SK-N-SH (cell line): ENCODE measurements at regions not wholly inside any gene's neighbourhood (a gene's known extent, or its start where the extent isn't known, plus 50 kb on each side); places are given as distances from the start of the nearest gene placed in this dataset.

Experiments
- CTCF ChIA-PET: fragments of 300-600, 350-600 bp; formaldehyde crosslinking; extraction: SDS; loops from one replicate; lab custom pipeline; 2021; lab: Yijun Ruan, JAX
- POLR2A ChIA-PET: fragments of 350-600 bp; sonication (Branson Sonifier 250); formaldehyde crosslinking; extraction: SDS; loops from one replicate; lab custom pipeline; 2020; ENCODE audit warnings: antibody characterized with exemption, inconsistent platforms; lab: Yijun Ruan, JAX
- DNase-seq: peaks from one replicate; pipeline ENCODE4 v3.0.0; 2012
- H2AFZ ChIP-seq: fragments of 200-600 bp; sonication (generic); 2 replicates; pipeline ENCODE4 v1.8.1; 2016; ENCODE audit warnings: antibody characterized with exemption, mild to moderate bottlenecking, low read depth
- H3F3A ChIP-seq: fragments of 200-600 bp; sonication (generic); replicated peaks from 2 replicates; pipeline ENCODE3; 2016; ENCODE audit warnings: antibody characterized with exemption, mild to moderate bottlenecking; ENCODE audit not compliant: insufficient read depth
- H3K27ac ChIP-seq, 2 experiments: fragments of 200-500 bp in 1 of 2; fragments of 200-600 bp in 1 of 2; sonication (Bioruptor generic) in 1 of 2; sonication (generic), shearing (Covaris generic) in 1 of 2; 2 replicates each; pipeline versions ENCODE4 v1.5.1 to v1.6.1; 2014 to 2016; ENCODE audit warnings: low read depth in 2 of 2, inconsistent platforms in 1 of 2, low read length in 1 of 2, mild to moderate bottlenecking in 1 of 2, mixed read lengths in 1 of 2
- H3K27me3 ChIP-seq: fragments of 200-600 bp; sonication (generic), shearing (Covaris generic); 2 replicates; pipeline ENCODE4 v1.6.1; 2016; ENCODE audit warnings: mixed run types; ENCODE audit not compliant: insufficient read depth
- H3K36me3 ChIP-seq, 2 experiments: fragments of 200-500 bp in 1 of 2; fragments of 200-600 bp in 1 of 2; sonication (Bioruptor generic) in 1 of 2; sonication (generic) in 1 of 2; replicated peaks in 1 of 2; 2 replicates each; pipeline versions ENCODE3 to v1.5.1; 2014 to 2016; ENCODE audit warnings: low read length in 1 of 2, mild to moderate bottlenecking in 1 of 2; ENCODE audit not compliant: insufficient read depth in 2 of 2, control insufficient read depth in 1 of 2
- H3K4me1 ChIP-seq, 2 experiments: fragments of 200-500 bp in 1 of 2; fragments of 200-600 bp in 1 of 2; sonication (Bioruptor generic) in 1 of 2; sonication (generic), shearing (Covaris generic) in 1 of 2; 2 replicates each; pipeline versions ENCODE4 v1.5.1 to v1.6.1; 2014 to 2016; ENCODE audit warnings: low read depth in 1 of 2, low read length in 1 of 2, mixed run types in 1 of 2; ENCODE audit not compliant: insufficient read depth in 2 of 2, control insufficient read depth in 1 of 2
- H3K4me2 ChIP-seq: fragments of 200-600 bp; sonication (generic), shearing (Covaris generic); 2 replicates; pipeline ENCODE4 v1.6.1; 2017; ENCODE audit warnings: mixed run types
- H3K4me3 ChIP-seq, 2 experiments: fragments of 200-500 bp in 1 of 2; fragments of 200-600 bp in 1 of 2; sonication (Bioruptor generic) in 1 of 2; sonication (generic), shearing (Covaris generic) in 1 of 2; 2 replicates each; pipeline versions ENCODE4 v1.5.1 to v1.8.1; 2014 to 2016; ENCODE audit warnings: low read depth in 2 of 2, inconsistent platforms in 1 of 2, low read length in 1 of 2, mild to moderate bottlenecking in 1 of 2, mixed read lengths in 1 of 2, moderate library complexity in 1 of 2
- H3K79me2 ChIP-seq: fragments of 200-600 bp; sonication (generic); 2 replicates; pipeline ENCODE4 v1.8.1; 2017; ENCODE audit warnings: mild to moderate bottlenecking; ENCODE audit not compliant: insufficient read depth
- H3K9ac ChIP-seq: fragments of 200-600 bp; sonication (generic); 2 replicates; pipeline ENCODE4 v1.6.1; 2017; ENCODE audit warnings: mixed run types
- H3K9me2 ChIP-seq: fragments of 200-600 bp; sonication (generic); 2 replicates; pipeline ENCODE4 v1.6.1; 2017; ENCODE audit warnings: mixed run types
- H3K9me3 ChIP-seq: fragments of 200-600 bp; sonication (generic); 2 replicates; pipeline ENCODE4 v1.6.1; 2017; ENCODE audit warnings: mixed run types, mild to moderate bottlenecking, moderate library complexity
- H4K20me1 ChIP-seq: fragments of 200-600 bp; sonication (generic); 2 replicates; pipeline ENCODE4 v1.6.1; 2017; ENCODE audit warnings: mild to moderate bottlenecking, mixed run types; ENCODE audit not compliant: insufficient read depth
- FOSL2 ChIP-seq: IDR thresholded peaks from 2 replicates; pipeline ENCODE4 v1.4.0; 2012; ENCODE audit warnings: low read depth, mild to moderate bottlenecking, moderate library complexity, borderline replicate concordance
- FOXM1 ChIP-seq: IDR thresholded peaks from 2 replicates; pipeline ENCODE4 v1.4.0; 2012; ENCODE audit warnings: low read depth, mild to moderate bottlenecking
- IRF3 ChIP-seq: fragments of 150-350 bp; IDR thresholded peaks from 2 replicates; pipeline ENCODE4 v1.6.1; 2016; ENCODE audit warnings: mild to moderate bottlenecking, low read depth, low read length
- MAX ChIP-seq: IDR thresholded peaks from 2 replicates; pipeline ENCODE4 v1.4.0; 2012; ENCODE audit warnings: low read depth
- NRF1 ChIP-seq: IDR thresholded peaks from 2 replicates; pipeline ENCODE4 v1.6.1; 2012; ENCODE audit warnings: low read depth, mild to moderate bottlenecking, low read length
- PBX3 ChIP-seq: IDR thresholded peaks from 2 replicates; pipeline ENCODE4; 2012
- POLR2AphosphoS5 ChIP-seq: IDR thresholded peaks from 2 replicates; pipeline ENCODE4 v1.6.1; 2012; ENCODE audit warnings: low read depth, low read length
- RAD21 ChIP-seq: IDR thresholded peaks from 2 replicates; pipeline ENCODE4 v1.6.1; 2012; ENCODE audit warnings: mild to moderate bottlenecking, low read length
- SIN3A ChIP-seq: IDR thresholded peaks from 2 replicates; pipeline ENCODE4 v1.6.1; 2012; ENCODE audit warnings: low read depth, mild to moderate bottlenecking, low read length, moderate library complexity, borderline replicate concordance
- TAF1 ChIP-seq: IDR thresholded peaks from 2 replicates; pipeline ENCODE4 v1.6.1; 2012; ENCODE audit warnings: low read depth, mild to moderate bottlenecking, low read length, moderate library complexity, borderline replicate concordance
- USF1 ChIP-seq: IDR thresholded peaks from 2 replicates; pipeline ENCODE4 v1.4.0; 2012; ENCODE audit warnings: low read depth, borderline replicate concordance
- YY1 ChIP-seq: IDR thresholded peaks from 2 replicates; pipeline ENCODE4 v1.4.0; 2012; ENCODE audit warnings: low read depth, mild to moderate bottlenecking
- ZBTB33 ChIP-seq: IDR thresholded peaks from 2 replicates; pipeline ENCODE4 v1.4.0; 2012; ENCODE audit warnings: low read depth, borderline replicate concordance
- WGBS: methylation state at CpG from one replicate; pipeline ENCODE4 v1.1.6; 2017; ENCODE audit warnings: low lambda C conversion rate; 5-methylcytosine and 5-hydroxymethylcytosine counted together

GRCh38 chr2:181142514-181142913 is 162.1 kb downstream of the UBE2E3 start:
- H3K27me3 ChIP-seq: no peaks in the 10 kb centered on the region
- no peaks in the 10 kb centered on the region for H3F3A ChIP-seq
- no peak overlapping the region for H3K9ac ChIP-seq
- H3K27ac ChIP-seq: no peak overlapping the region
- CTCF ChIA-PET: no interaction called here
- no peak for DNase-seq
- no peaks in the 10 kb centered on the region; the same call in 1 of the 2 replicates for H3K9me3 ChIP-seq
- no peaks in the 10 kb centered on the region for H4K20me1 ChIP-seq
- H3K4me3 ChIP-seq: no peak overlapping the region
- no peak overlapping the region for H3K4me2 ChIP-seq
- H3K36me3 ChIP-seq: no peaks in the 10 kb centered on the region
- H2AFZ ChIP-seq: 0 out of 2 replicates have a peak overlapping the region, but pooled peaks have one; percentile 40
- no peaks in the 10 kb centered on the region for H3K79me2 ChIP-seq
- POLR2A ChIA-PET: no interaction called here
- TF ChIP-seq IRF3 (no peak), USF1 (no peak), TAF1 (no peak), MAX (no peak), SIN3A (no peak), FOXM1 (no peak), ZBTB33 (no peak), RAD21 (no peak), NRF1 (no peak), YY1 (no peak), FOSL2 (no peak), POLR2AphosphoS5 (no peak), PBX3 (no peak)
- TF ChIP-seq, all 33 proteins: peak for 0
- WGBS: 49% methylated on average over 4 of the region's 4 CpGs
- Histone ChIP-seq H3K9me2 (no peaks in the 10 kb centered on the region), H3K4me1 (no peaks in the 10 kb centered on the region; a peak in 1 of 4 replicates)
